IMR-90 (cell line): ENCODE measurements at regions not wholly inside any gene's neighbourhood (a gene's known extent, or its start where the extent isn't known, plus 50 kb on each side); places are given as distances from the start of the nearest gene placed in this dataset.

Experiments used
- ATAC-seq: fragments of 200-7000 bp; cut with Tn5 transposase; 2 replicates; pipeline ENCODE4 v1.9.1; 2020; ENCODE audit warnings: low read depth, mild to moderate bottlenecking, moderate library complexity
- BruUV-seq: library from RNA; stranded (reverse); fragments of 400-500 nt; replicated peaks from 2 replicates; lab custom pipeline; 2021; lab: Mats Ljungman, UMichigan
- CTCF ChIA-PET: fragments of 300-600 bp; formaldehyde crosslinking; extraction: SDS; loops from one replicate; lab custom pipeline; 2021; ENCODE audit warnings: antibody characterized with exemption; lab: Yijun Ruan, JAX
- POLR2A ChIA-PET: fragments of 300-600 bp; sonication (Branson Sonifier 250); formaldehyde crosslinking; loops from one replicate; lab custom pipeline; 2022; ENCODE audit warnings: antibody characterized with exemption; ENCODE audit not compliant: unreplicated experiment; lab: Charles Lee
- DNase-seq: peaks from one replicate; pipeline ENCODE4 v3.0.0; 2013
- H2AFZ ChIP-seq: replicated peaks from 2 replicates; pipeline ENCODE3; 2013; ENCODE audit warnings: low read length, mild to moderate bottlenecking; ENCODE audit not compliant: poor library complexity
- H2AK5ac ChIP-seq: 2 replicates; pipeline ENCODE4 v1.6.1; 2013; ENCODE audit warnings: low read depth, low read length, inconsistent platforms
- H2AK9ac ChIP-seq: replicated peaks from 2 replicates; pipeline ENCODE3; 2013; ENCODE audit warnings: mild to moderate bottlenecking, low read depth, low read length, moderate library complexity; ENCODE audit not compliant: poor library complexity
- H2BK120ac ChIP-seq: 2 replicates; pipeline ENCODE4 v1.6.1; 2013; ENCODE audit warnings: low read depth, low read length, inconsistent platforms
- H2BK15ac ChIP-seq: 3 replicates; pipeline ENCODE4 v1.6.1; 2013; ENCODE audit warnings: low read depth, low read length, inconsistent platforms
- H2BK20ac ChIP-seq: 2 replicates; pipeline ENCODE4 v1.6.1; 2013; ENCODE audit warnings: low read depth, mild to moderate bottlenecking, inconsistent platforms, low read length, moderate library complexity
- H2BK5ac ChIP-seq: 2 replicates; pipeline ENCODE4 v1.6.1; 2013; ENCODE audit warnings: mild to moderate bottlenecking, low read depth, low read length, inconsistent platforms; ENCODE audit not compliant: poor library complexity, severe bottlenecking
- H3K14ac ChIP-seq: replicated peaks from 2 replicates; pipeline ENCODE4 v1.6.1; 2013; ENCODE audit warnings: low read depth, low read length, inconsistent platforms
- H3K18ac ChIP-seq: 2 replicates; pipeline ENCODE4 v1.6.1; 2013; ENCODE audit warnings: low read depth, low read length, control low read depth
- H3K23ac ChIP-seq: 2 replicates; pipeline ENCODE4 v1.6.1; 2013; ENCODE audit warnings: low read depth, low read length, inconsistent platforms
- H3K27ac ChIP-seq: 2 replicates; pipeline ENCODE4 v1.5.1; 2013; ENCODE audit warnings: mild to moderate bottlenecking, control low read depth, low read length; ENCODE audit not compliant: insufficient read depth
- H3K27me3 ChIP-seq: 2 replicates; pipeline ENCODE4 v1.6.1; 2013; ENCODE audit warnings: low read length; ENCODE audit not compliant: control insufficient read depth, insufficient read depth
- H3K36me3 ChIP-seq: 2 replicates; pipeline ENCODE4 v1.6.1; 2013; ENCODE audit warnings: low read length, mixed read lengths; ENCODE audit not compliant: control insufficient read depth, insufficient read depth
- H3K4ac ChIP-seq: 2 replicates; pipeline ENCODE4 v1.6.1; 2013; ENCODE audit warnings: low read depth, low read length, inconsistent platforms
- H3K4me1 ChIP-seq: 2 replicates; pipeline ENCODE4 v1.6.1; 2013; ENCODE audit warnings: low read length, mixed read lengths; ENCODE audit not compliant: control insufficient read depth, insufficient read depth
- H3K4me2 ChIP-seq: 2 replicates; pipeline ENCODE4 v1.6.1; 2013; ENCODE audit warnings: low read depth, mild to moderate bottlenecking, control low read depth, low read length, moderate library complexity
- H3K4me3 ChIP-seq: 2 replicates; pipeline ENCODE4 v1.5.1; 2013; ENCODE audit warnings: low read depth, mild to moderate bottlenecking, control low read depth, low read length, moderate library complexity; ENCODE audit not compliant: insufficient read depth
- H3K56ac ChIP-seq: 2 replicates; pipeline ENCODE4 v1.6.1; 2013; ENCODE audit warnings: low read length, inconsistent platforms; ENCODE audit not compliant: insufficient read depth; ENCODE audit errors: extremely low read depth
- H3K79me1 ChIP-seq, 2 experiments: 2 replicates each; pipeline ENCODE4 v1.6.1; 2013; ENCODE audit warnings: low read length in 2 of 2, inconsistent platforms in 1 of 2, low read depth in 1 of 2
- H3K9ac ChIP-seq: 2 replicates; pipeline ENCODE4 v1.6.1; 2013; ENCODE audit warnings: low read depth, low read length, control low read depth
- H3K9me1 ChIP-seq: 2 replicates; pipeline ENCODE4 v1.6.1; 2013; ENCODE audit warnings: low read length, inconsistent platforms; ENCODE audit not compliant: insufficient read depth
- H3K9me3 ChIP-seq: 2 replicates; pipeline ENCODE4 v1.6.1; 2013; ENCODE audit warnings: low read length; ENCODE audit not compliant: control insufficient read depth, insufficient read depth
- H4K20me1 ChIP-seq: 2 replicates; pipeline ENCODE4 v1.6.1; 2013; ENCODE audit warnings: low read length, inconsistent platforms; ENCODE audit not compliant: insufficient read depth
- H4K5ac ChIP-seq: 2 replicates; pipeline ENCODE4 v1.6.1; 2013; ENCODE audit warnings: mild to moderate bottlenecking, low read depth, low read length, control low read depth
- H4K8ac ChIP-seq, 2 experiments: 2 replicates each; pipeline ENCODE4 v1.6.1; 2013; ENCODE audit warnings: low read depth in 2 of 2, low read length in 2 of 2, control low read depth in 1 of 2, inconsistent platforms in 1 of 2
- H4K91ac ChIP-seq: 2 replicates; pipeline ENCODE4 v1.6.1; 2013; ENCODE audit warnings: low read depth, low read length, inconsistent platforms; ENCODE audit not compliant: insufficient read depth
- BHLHE40 ChIP-seq: fragments of 150-350 bp; IDR thresholded peaks from 2 replicates; pipeline ENCODE4 v1.6.1; 2016; ENCODE audit warnings: mild to moderate bottlenecking, low read depth, low read length
- CEBPB ChIP-seq: IDR thresholded peaks from 2 replicates; pipeline ENCODE4 v1.6.1; 2012; ENCODE audit warnings: low read depth, low read length, improper control_type of control experiment
- CHD1 ChIP-seq: IDR thresholded peaks from 2 replicates; pipeline ENCODE4 v1.6.1; 2012; ENCODE audit warnings: low read depth, low read length, improper control_type of control experiment
- CTCF ChIP-seq: conservative IDR thresholded peaks from 2 replicates; pipeline ENCODE4 v1.5.1; 2012; ENCODE audit warnings: mild to moderate bottlenecking, low read depth, low read length, improper control_type of control experiment
- ELK1 ChIP-seq: fragments of 150-350 bp; IDR thresholded peaks from 2 replicates; pipeline ENCODE4 v1.6.1; 2016; ENCODE audit warnings: low read depth, mild to moderate bottlenecking, low read length, moderate library complexity, borderline replicate concordance
- FOS ChIP-seq: fragments of 150-350 bp; IDR thresholded peaks from 2 replicates; pipeline ENCODE4 v1.6.1; 2016; ENCODE audit warnings: low read depth, low read length
- MAFK ChIP-seq: IDR thresholded peaks from 2 replicates; pipeline ENCODE4 v1.6.1; 2012; ENCODE audit warnings: low read depth, low read length, improper control_type of control experiment
- MAZ ChIP-seq: IDR thresholded peaks from 2 replicates; pipeline ENCODE4 v1.6.1; 2012; ENCODE audit warnings: low read depth, mild to moderate bottlenecking, low read length, improper control_type of control experiment, moderate library complexity, borderline replicate concordance
- MXI1 ChIP-seq: IDR thresholded peaks from 2 replicates; pipeline ENCODE4 v1.6.1; 2012; ENCODE audit warnings: low read depth, mild to moderate bottlenecking, low read length, moderate library complexity, borderline replicate concordance
- NFE2L2 ChIP-seq: fragments of 150-350 bp; IDR thresholded peaks from 2 replicates; pipeline ENCODE4 v1.6.1; 2016; ENCODE audit warnings: low read depth, mild to moderate bottlenecking, low read length
- POLR2A ChIP-seq: IDR thresholded peaks from 2 replicates; pipeline ENCODE4 v1.6.1; 2012; ENCODE audit warnings: mild to moderate bottlenecking, low read depth, low read length
- RAD21 ChIP-seq: IDR thresholded peaks from 2 replicates; pipeline ENCODE4 v1.6.1; 2012; ENCODE audit warnings: low read length, improper control_type of control experiment
- RCOR1 ChIP-seq: IDR thresholded peaks from 2 replicates; pipeline ENCODE4 v1.6.1; 2012; ENCODE audit warnings: mild to moderate bottlenecking, low read length, improper control_type of control experiment; ENCODE audit not compliant: insufficient replicate concordance
- RFX5 ChIP-seq: IDR thresholded peaks from 2 replicates; pipeline ENCODE4 v1.8.0; 2012; ENCODE audit warnings: low read depth, mild to moderate bottlenecking, low read length, moderate library complexity
- SMC3 ChIP-seq: fragments of 150-350 bp; IDR thresholded peaks from 2 replicates; pipeline ENCODE4 v1.6.1; 2016; ENCODE audit warnings: low read depth, mild to moderate bottlenecking, antibody characterized with exemption, low read length, moderate library complexity
- USF2 ChIP-seq: fragments of 150-350 bp; IDR thresholded peaks from 2 replicates; pipeline ENCODE4 v1.6.1; 2017; ENCODE audit warnings: mild to moderate bottlenecking, antibody characterized with exemption, low read length, low read depth
- WGBS, 2 experiments: methylation state at CpG; one replicate each; pipeline versions ENCODE4 v1.1.5 to v1.1.7; 2013; ENCODE audit warnings: missing lambda C conversion rate in 2 of 2; ENCODE audit not compliant: insufficient read length in 1 of 2; ENCODE audit errors: extremely low coverage in 2 of 2; 5-methylcytosine and 5-hydroxymethylcytosine counted together
- dilution Hi-C: fragments of 300-500 bp; cut with HindIII; formaldehyde crosslinking; loops from one replicate; pipeline ENCODE4 v1.14.3; 2018; ENCODE audit warnings: low sequenced_read_pairs; ENCODE audit not compliant: unreplicated experiment
- in situ Hi-C: fragments of 300-500 bp; cut with MboI; formaldehyde crosslinking; loops from 3 replicates; pipeline ENCODE4 v1.14.3; 2019; ENCODE audit warnings: low sequenced_read_pairs, inconsistent platforms, mixed read lengths
- intact Hi-C: fragments of 100-400 bp; cut with micrococcal nuclease; formaldehyde crosslinking; loops from 2 replicates; pipeline ENCODE4 v1.10.0; 2022

- no peak overlapping the region for H3K27ac ChIP-seq
- no peaks in the 10 kb centered on the region for H4K20me1 ChIP-seq
- no peak overlapping the region for H2BK120ac ChIP-seq
- H3K27me3 ChIP-seq = no peaks in the 10 kb centered on the region
- no peak overlapping the region for H3K18ac ChIP-seq
- no CpG with 5 or more reads among the region's 2 CpGs for WGBS, 2 experiments
- H3K14ac ChIP-seq = no peak overlapping the region
- ChIA-PET CTCF (no interaction called here), POLR2A (no interaction called here)
- H2AFZ ChIP-seq = no peak overlapping the region
- ATAC-seq (no peak), DNase-seq (no peak)
- intact Hi-C loops (no loop called here), in situ Hi-C loops (no loop called here), dilution Hi-C loops (no loop called here)
- no peak for TF ChIP-seq CTCF
- no peak for TF ChIP-seq POLR2A
- TF ChIP-seq MAFK = no peak
- TF ChIP-seq CEBPB = no peak
- TF ChIP-seq CHD1 = no peak
- TF ChIP-seq BHLHE40 = no peak
- no peak for TF ChIP-seq RCOR1
- TF ChIP-seq SMC3 = no peak
- TF ChIP-seq ELK1 = no peak
- no peak for TF ChIP-seq MAZ
- no peak for TF ChIP-seq RFX5
- TF ChIP-seq MXI1 = no peak
- TF ChIP-seq NFE2L2 = no peak
- TF ChIP-seq RAD21 = no peak
- no peak for TF ChIP-seq USF2
- no peak for TF ChIP-seq FOS
- H3K9ac ChIP-seq = no peak overlapping the region
- H3K23ac ChIP-seq = no peak overlapping the region
- H2AK9ac ChIP-seq = no peak overlapping the region
- no peak overlapping the region for H4K5ac ChIP-seq
- H4K91ac ChIP-seq = no peak overlapping the region
- no TSS peak for BruUV-seq
- H3K4ac ChIP-seq = no peak overlapping the region
- no peak overlapping the region for H3K4me2 ChIP-seq
- H4K8ac ChIP-seq = no peak overlapping the region
- no peaks in the 10 kb centered on the region for H3K4me1 ChIP-seq
- H3K36me3 ChIP-seq = no peaks in the 10 kb centered on the region
- H2AK5ac ChIP-seq = no peak overlapping the region
- no peak overlapping the region for H3K56ac ChIP-seq
- H2BK5ac ChIP-seq = no peak overlapping the region
- no peak overlapping the region for H3K4me3 ChIP-seq
- H2BK15ac ChIP-seq = no peak overlapping the region
- H3K9me1 ChIP-seq = no peaks in the 10 kb centered on the region
- no peak overlapping the region for H2BK20ac ChIP-seq
- peaks cover 8% of the 10 kb centered on the region for H3K9me3 ChIP-seq
- H3K79me1 ChIP-seq = no peaks in the 10 kb centered on the region
Measured at GRCh38 chr12:17322090-17322489, 716.1 kb upstream of the LMO3 start.
